ENCODE measurements at regions not wholly inside any gene's neighbourhood (a gene's known extent, or its start where the extent isn't known, plus 50 kb on each side); places are given as distances from the start of the nearest gene placed in this dataset.
"Not testable (repeated sequence)": the region's sequence is repeated elsewhere in the genome, so short reads cannot be mapped to it uniquely, and the experiment has no call there.

- no peak for DNase-seq
These were observed 275.7 kb upstream of the C1orf174 start for GRCh38 chr1:4175566-4176405.

GRCh38 chr1:4176841-4177240 lies 276.8 kb upstream of the C1orf174 start:
- no peak for DNase-seq

- no peak for DNase-seq
These were observed 277.5 kb upstream of the C1orf174 start for GRCh38 chr1:4177425-4178150.

GRCh38 chr1:4178501-4179113 lies 278.5 kb upstream of the C1orf174 start:
- DNase-seq, result no peak

GRCh38 chr1:4179914-4180735 lies 280.1 kb upstream of the C1orf174 start:
- no peak for DNase-seq

- DNase-seq, result not testable (repeated sequence)
These were observed 286.4 kb upstream of the C1orf174 start for GRCh38 chr1:4186486-4186885.

- no peak for DNase-seq
These were observed 303.4 kb upstream of the C1orf174 start for GRCh38 chr1:4203501-4203900.

- DNase-seq, result no peak
These were observed 307.1 kb upstream of the C1orf174 start for GRCh38 chr1:4207183-4207582.

- DNase-seq, result no peak
These were observed 308.0 kb upstream of the C1orf174 start for GRCh38 chr1:4207842-4208692.

- no peak for DNase-seq
These were observed 310.0 kb upstream of the C1orf174 start for GRCh38 chr1:4210043-4210442.

- DNase-seq, result no peak
These were observed 312.7 kb upstream of the C1orf174 start for GRCh38 chr1:4212796-4213195.

GRCh38 chr1:4213366-4213973 lies 313.4 kb upstream of the C1orf174 start:
- no peak for DNase-seq

GRCh38 chr1:4214826-4215225 lies 314.8 kb upstream of the C1orf174 start:
- DNase-seq, result no peak

GRCh38 chr1:4215391-4215790 lies 315.3 kb upstream of the C1orf174 start:
- no peak for DNase-seq

GRCh38 chr1:4216231-4216630 lies 316.2 kb upstream of the C1orf174 start:
- DNase-seq, result no peak

- DNase-seq, result no peak
These were observed 318.5 kb upstream of the C1orf174 start for GRCh38 chr1:4218619-4219018.

- DNase-seq, result no peak
These were observed 319.0 kb upstream of the C1orf174 start for GRCh38 chr1:4219111-4219510.

- DNase-seq, result no peak
These were observed 319.8 kb upstream of the C1orf174 start for GRCh38 chr1:4219826-4220225.

GRCh38 chr1:4220362-4220761 lies 320.3 kb upstream of the C1orf174 start:
- DNase-seq, result no peak

- DNase-seq, result no peak
These were observed 321.0 kb upstream of the C1orf174 start for GRCh38 chr1:4221107-4221506.

GRCh38 chr1:4224684-4225467 lies 324.8 kb upstream of the C1orf174 start:
- no peak for DNase-seq
